ENCODE measurements at regions not wholly inside any gene's neighbourhood (a gene's known extent, or its start where the extent isn't known, plus 50 kb on each side); places are given as distances from the start of the nearest gene placed in this dataset.

GRCh38 chr2:49288902-49289700 lies 134.8 kb upstream of the FSHR start (continued):
- TF ChIP-seq MXI1 (IDR thresholded peaks at IDR 0.05; ENCODE audit: low read depth, low read length) = no peak
- TF ChIP-seq CHD2 (IDR thresholded peaks at IDR 0.05; ENCODE audit: borderline replicate concordance, low read depth, low read length) = no peak
- TF ChIP-seq HSF1 (IDR thresholded peaks at IDR 0.05; ENCODE audit: low read depth, low read length) = no peak

- intact Hi-C loops (cut with micrococcal nuclease; ENCODE audit: unreplicated experiment) (no loop called here), in situ Hi-C loops (cut with MboI) (no loop called here)
- 45% methylated on average over 3 of the region's 3 CpGs for WGBS (ENCODE audit: insufficient coverage, insufficient replicate concordance, low lambda C conversion rate, missing lambda C conversion rate)
- H3K9ac ChIP-seq (ENCODE audit: control insufficient read depth, insufficient read depth, low read length) = no peak overlapping the region
- BruUV-seq (replicated peaks) = no TSS peak
- no peak for ATAC-seq
- H3K4me3 ChIP-seq = no peak overlapping the region
- H3K9me3 ChIP-seq (replicated peaks; ENCODE audit: control insufficient read depth, insufficient read depth, low read length) = no peaks in the 10 kb centered on the region
- CTCF ChIA-PET = no interaction called here
- RAD21 ChIA-PET (ENCODE audit: unreplicated experiment) = no interaction called here
- H4K20me1 ChIP-seq (ENCODE audit: control insufficient read depth, insufficient read depth) = no peaks in the 10 kb centered on the region
- no peaks in the 10 kb centered on the region for H3K36me3 ChIP-seq (ENCODE audit: control insufficient read depth in 2 of 2, insufficient read depth in 2 of 2, low read length in 1 of 2)
- no peak for FAIRE-seq
- no peak overlapping the region for H2AFZ ChIP-seq (ENCODE audit: control insufficient read depth, low read depth, low read length)
- POLR2A ChIA-PET = no interaction called here
- no peak overlapping the region for H3K4me2 ChIP-seq (ENCODE audit: control insufficient read depth, insufficient read depth)
- H3K79me2 ChIP-seq (ENCODE audit: control insufficient read depth, insufficient read depth, low read length) = no peaks in the 10 kb centered on the region
- no peaks in the 10 kb centered on the region for H3K4me1 ChIP-seq (ENCODE audit: control insufficient read depth, insufficient read depth, low read length)
- H3K27ac ChIP-seq (ENCODE audit: control insufficient read depth, insufficient read depth) = no peak overlapping the region
- SMC1A ChIA-PET (ENCODE audit: uncharacterized antibody, unreplicated experiment) = no interaction called here
- no peak for DNase-seq (ENCODE audit: low read depth, low spot score)
- H3K27me3 ChIP-seq (replicated peaks in 1 of 2; ENCODE audit: control insufficient read depth in 2 of 2, insufficient read depth in 2 of 2, low read length in 1 of 2) = no peaks in the 10 kb centered on the region
- no peak for TF ChIP-seq CBX3 (IDR thresholded peaks at IDR 0.05; ENCODE audit: borderline replicate concordance, low read depth)
- TF ChIP-seq HCFC1 (IDR thresholded peaks at IDR 0.05; ENCODE audit: low read length) = no peak
- TF ChIP-seq ATF3 (IDR thresholded peaks at IDR 0.05; ENCODE audit: borderline replicate concordance, extremely low read depth, low read depth, low read length) = no peak
- no peak for TF ChIP-seq CREM (IDR thresholded peaks at IDR 0.05; ENCODE audit: low read depth)
- no peak for TF ChIP-seq RB1 (IDR thresholded peaks at IDR 0.05; ENCODE audit: borderline replicate concordance)
- TF ChIP-seq TCF7 (IDR thresholded peaks at IDR 0.05; ENCODE audit: borderline replicate concordance) = no peak
- no peak for TF ChIP-seq E2F8 (IDR thresholded peaks at IDR 0.05; ENCODE audit: low read depth, partially characterized antibody)
- TF ChIP-seq SUZ12 (IDR thresholded peaks at IDR 0.05; ENCODE audit: unreplicated experiment) = no peak
- TF ChIP-seq MAX (IDR thresholded peaks at IDR 0.05; ENCODE audit: low read depth, low read length) = no peak
- TF ChIP-seq IKZF1 (conservative IDR thresholded peaks at IDR 0.05) = no peak
- TF ChIP-seq DPF2 (IDR thresholded peaks at IDR 0.05) = no peak
- TF ChIP-seq BCL11A (IDR thresholded peaks at IDR 0.05; ENCODE audit: low read depth, low read length) = no peak
- TF ChIP-seq SKIL (IDR thresholded peaks at IDR 0.05; ENCODE audit: low read depth, poor library complexity, severe bottlenecking) = no peak
Measured at GRCh38 chr2:49288113-49288705, 133.9 kb upstream of the FSHR start.
